HepG2 (cell line): ENCODE measurements at regions not wholly inside any gene's neighbourhood (a gene's known extent, or its start where the extent isn't known, plus 50 kb on each side); places are given as distances from the start of the nearest gene placed in this dataset.

Experiments used
- ATAC-seq: fragments of 200-7000 bp; cut with Tn5 transposase; 3 replicates; pipeline ENCODE4 v1.9.1; 2020; ENCODE audit warnings: mild to moderate bottlenecking, moderate library complexity
- BruUV-seq: library from RNA; stranded (reverse); fragments of 400-500 nt; replicated peaks from 2 replicates; lab custom pipeline; 2021; lab: Mats Ljungman, UMichigan
- CTCF ChIA-PET: fragments of 300-600 bp; formaldehyde crosslinking; extraction: SDS; loops from one replicate; lab custom pipeline; 2021; ENCODE audit warnings: low total read pairs, inconsistent platforms, low intra/inter-chr PET ratio; lab: Yijun Ruan, JAX
- POLR2A ChIA-PET: fragments of 350-600 bp; sonication (Branson Sonifier 250); formaldehyde crosslinking; loops from one replicate; lab custom pipeline; 2020; ENCODE audit warnings: antibody characterized with exemption, inconsistent platforms; lab: Yijun Ruan, JAX
- DNase-seq: peaks from one replicate; pipeline ENCODE4 v3.0.0-alpha.2; 2015; ENCODE audit warnings: low spot score
- FAIRE-seq: peaks from 3 replicates; lab custom pipeline; 2011; peaks lifted over from hg19 to GRCh38; lab: Jason Lieb, UNC
- H2AFZ ChIP-seq: one replicate; pipeline ENCODE4 v1.6.1; 2011; ENCODE audit warnings: low read length, inconsistent platforms
- H3K27ac ChIP-seq: fragments of 300-600 bp; 3 replicates; pipeline ENCODE4 v1.8.0; 2011; ENCODE audit warnings: mixed run types, mild to moderate bottlenecking, mixed read lengths, low read length, inconsistent platforms; ENCODE audit not compliant: insufficient read depth; ENCODE audit errors: extremely low read length
- H3K27me3 ChIP-seq, 2 experiments: fragments of 200-600 bp in 1 of 2; 2 replicates in 1 of 2; 3 replicates in 1 of 2; pipeline versions ENCODE4 v1.6.0 to v1.8.0; 2011; ENCODE audit warnings: low read length in 2 of 2, mild to moderate bottlenecking in 2 of 2, moderate library complexity in 2 of 2, inconsistent platforms in 1 of 2; ENCODE audit not compliant: insufficient read depth in 2 of 2, control insufficient read depth in 1 of 2
- H3K36me3 ChIP-seq, 2 experiments: fragments of 200-600 bp in 1 of 2; replicated peaks in 1 of 2; 2 replicates in 1 of 2; 3 replicates in 1 of 2; pipeline versions ENCODE4 v1.5.1 to v1.8.0; 2011; ENCODE audit warnings: low read length in 2 of 2, inconsistent platforms in 1 of 2; ENCODE audit not compliant: insufficient read depth in 2 of 2, control insufficient read depth in 1 of 2
- H3K4me1 ChIP-seq: 2 replicates; pipeline ENCODE4 v1.5.1; 2012; ENCODE audit warnings: low read length, inconsistent platforms; ENCODE audit not compliant: insufficient read depth
- H3K4me2 ChIP-seq: 2 replicates; pipeline ENCODE4 v1.6.0; 2011; ENCODE audit warnings: low read depth, low read length, inconsistent platforms
- H3K4me3 ChIP-seq, 3 experiments: fragments of 200-600 bp in 1 of 3; sonication (generic), shearing (Covaris generic) in 1 of 3; replicated peaks in 1 of 3; 2 replicates each; pipeline ENCODE4 v1.5.1; 2011 to 2016; ENCODE audit warnings: low read length in 3 of 3, inconsistent platforms in 2 of 3, low read depth in 2 of 3, mild to moderate bottlenecking in 2 of 3, control low read depth in 1 of 3, mixed read lengths in 1 of 3; ENCODE audit not compliant: insufficient read depth in 1 of 3
- H3K79me2 ChIP-seq: one replicate; pipeline ENCODE4 v1.6.1; 2011; ENCODE audit warnings: low read length, inconsistent platforms; ENCODE audit not compliant: insufficient read depth
- H3K9ac ChIP-seq: 2 replicates; pipeline ENCODE4 v1.6.0; 2011; ENCODE audit warnings: mild to moderate bottlenecking, low read depth, low read length, inconsistent platforms; ENCODE audit not compliant: insufficient read depth
- H3K9me3 ChIP-seq: 2 replicates; pipeline ENCODE4 v1.5.1; 2012; ENCODE audit warnings: mild to moderate bottlenecking, low read length
- H4K20me1 ChIP-seq: 2 replicates; pipeline ENCODE4 v1.6.0; 2011; ENCODE audit warnings: inconsistent platforms, mild to moderate bottlenecking, low read length, moderate library complexity; ENCODE audit not compliant: insufficient read depth
- NFE2L2 ChIP-seq: fragments of 150-350 bp; IDR thresholded peaks from 2 replicates; pipeline ENCODE4 v1.6.1; 2014; ENCODE audit warnings: low read length
- POGZ ChIP-seq: sonication (generic); formaldehyde crosslinking; IDR thresholded peaks from 2 replicates; pipeline ENCODE4 v1.4.0; 2020; ENCODE audit warnings: mild to moderate bottlenecking, missing genetic modification reagents
- WGBS: methylation state at CpG from one replicate; pipeline ENCODE4 v1.1.6; 2017; ENCODE audit warnings: low lambda C conversion rate; 5-methylcytosine and 5-hydroxymethylcytosine counted together
- in situ Hi-C: cut with HindIII; loops from 2 replicates; pipeline ENCODE4 v1.10.0; 2017; ENCODE audit warnings: low pct_unique_long_range_greater_than_20kb; ENCODE audit not compliant: extremely low pct_ligation_motif_present
- intact Hi-C: fragments of 100-400 bp; cut with micrococcal nuclease; formaldehyde crosslinking; loops from one replicate; pipeline ENCODE4 v1.10.0; 2022; ENCODE audit not compliant: unreplicated experiment
- TF ChIP-seq, protein P1 (sequence below): sonication (generic); formaldehyde crosslinking; IDR thresholded peaks from 2 replicates; pipeline ENCODE4 v1.5.0; 2020; ENCODE audit warnings: mild to moderate bottlenecking, missing genetic modification reagents, borderline replicate concordance

DNA sequence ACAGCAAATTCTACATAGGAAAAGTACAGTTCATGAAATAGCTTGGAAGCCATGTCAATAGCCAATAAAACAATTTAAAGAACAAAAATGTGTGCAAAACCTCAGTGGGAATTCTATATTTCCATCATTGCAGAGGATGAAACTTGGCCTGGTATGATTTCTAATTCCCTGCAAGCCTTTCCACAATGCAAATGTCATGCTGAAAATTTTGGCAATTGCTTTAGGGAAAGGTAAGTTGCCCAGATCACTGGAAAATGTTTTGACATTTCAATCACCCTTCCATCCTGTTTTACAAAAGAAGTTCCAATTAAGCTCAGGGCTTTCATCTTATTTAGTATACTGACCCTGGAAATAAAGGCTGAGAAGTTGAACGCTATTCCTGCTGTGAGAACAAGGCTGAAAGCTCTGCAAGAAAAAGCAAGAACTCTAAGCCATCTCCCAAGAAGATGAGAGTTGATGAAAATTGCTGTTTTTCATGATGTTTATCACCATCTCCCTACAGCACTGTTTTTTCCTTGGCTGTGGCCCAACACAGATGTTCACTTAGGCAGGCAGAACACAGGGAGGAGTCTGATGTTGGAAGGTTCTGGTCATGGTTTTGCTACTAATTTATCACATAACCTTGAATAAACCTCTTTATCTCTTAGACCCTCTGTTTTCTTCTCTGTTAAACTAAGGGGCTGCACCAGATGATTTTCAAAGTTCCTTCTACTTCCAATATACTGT is 263.7 kb downstream of the KCTD12 start:
- H3K9me3 ChIP-seq, result no peaks in the 10 kb centered on the region
- H3K9ac ChIP-seq, result no peak overlapping the region
- BruUV-seq, result no TSS peak
- no peaks in the 10 kb centered on the region for H4K20me1 ChIP-seq
- 0% methylated on average over 1 of the region's 1 CpG for WGBS
- H3K27me3 ChIP-seq, result no peaks in the 10 kb centered on the region
- TF ChIP-seq, protein P1, sequence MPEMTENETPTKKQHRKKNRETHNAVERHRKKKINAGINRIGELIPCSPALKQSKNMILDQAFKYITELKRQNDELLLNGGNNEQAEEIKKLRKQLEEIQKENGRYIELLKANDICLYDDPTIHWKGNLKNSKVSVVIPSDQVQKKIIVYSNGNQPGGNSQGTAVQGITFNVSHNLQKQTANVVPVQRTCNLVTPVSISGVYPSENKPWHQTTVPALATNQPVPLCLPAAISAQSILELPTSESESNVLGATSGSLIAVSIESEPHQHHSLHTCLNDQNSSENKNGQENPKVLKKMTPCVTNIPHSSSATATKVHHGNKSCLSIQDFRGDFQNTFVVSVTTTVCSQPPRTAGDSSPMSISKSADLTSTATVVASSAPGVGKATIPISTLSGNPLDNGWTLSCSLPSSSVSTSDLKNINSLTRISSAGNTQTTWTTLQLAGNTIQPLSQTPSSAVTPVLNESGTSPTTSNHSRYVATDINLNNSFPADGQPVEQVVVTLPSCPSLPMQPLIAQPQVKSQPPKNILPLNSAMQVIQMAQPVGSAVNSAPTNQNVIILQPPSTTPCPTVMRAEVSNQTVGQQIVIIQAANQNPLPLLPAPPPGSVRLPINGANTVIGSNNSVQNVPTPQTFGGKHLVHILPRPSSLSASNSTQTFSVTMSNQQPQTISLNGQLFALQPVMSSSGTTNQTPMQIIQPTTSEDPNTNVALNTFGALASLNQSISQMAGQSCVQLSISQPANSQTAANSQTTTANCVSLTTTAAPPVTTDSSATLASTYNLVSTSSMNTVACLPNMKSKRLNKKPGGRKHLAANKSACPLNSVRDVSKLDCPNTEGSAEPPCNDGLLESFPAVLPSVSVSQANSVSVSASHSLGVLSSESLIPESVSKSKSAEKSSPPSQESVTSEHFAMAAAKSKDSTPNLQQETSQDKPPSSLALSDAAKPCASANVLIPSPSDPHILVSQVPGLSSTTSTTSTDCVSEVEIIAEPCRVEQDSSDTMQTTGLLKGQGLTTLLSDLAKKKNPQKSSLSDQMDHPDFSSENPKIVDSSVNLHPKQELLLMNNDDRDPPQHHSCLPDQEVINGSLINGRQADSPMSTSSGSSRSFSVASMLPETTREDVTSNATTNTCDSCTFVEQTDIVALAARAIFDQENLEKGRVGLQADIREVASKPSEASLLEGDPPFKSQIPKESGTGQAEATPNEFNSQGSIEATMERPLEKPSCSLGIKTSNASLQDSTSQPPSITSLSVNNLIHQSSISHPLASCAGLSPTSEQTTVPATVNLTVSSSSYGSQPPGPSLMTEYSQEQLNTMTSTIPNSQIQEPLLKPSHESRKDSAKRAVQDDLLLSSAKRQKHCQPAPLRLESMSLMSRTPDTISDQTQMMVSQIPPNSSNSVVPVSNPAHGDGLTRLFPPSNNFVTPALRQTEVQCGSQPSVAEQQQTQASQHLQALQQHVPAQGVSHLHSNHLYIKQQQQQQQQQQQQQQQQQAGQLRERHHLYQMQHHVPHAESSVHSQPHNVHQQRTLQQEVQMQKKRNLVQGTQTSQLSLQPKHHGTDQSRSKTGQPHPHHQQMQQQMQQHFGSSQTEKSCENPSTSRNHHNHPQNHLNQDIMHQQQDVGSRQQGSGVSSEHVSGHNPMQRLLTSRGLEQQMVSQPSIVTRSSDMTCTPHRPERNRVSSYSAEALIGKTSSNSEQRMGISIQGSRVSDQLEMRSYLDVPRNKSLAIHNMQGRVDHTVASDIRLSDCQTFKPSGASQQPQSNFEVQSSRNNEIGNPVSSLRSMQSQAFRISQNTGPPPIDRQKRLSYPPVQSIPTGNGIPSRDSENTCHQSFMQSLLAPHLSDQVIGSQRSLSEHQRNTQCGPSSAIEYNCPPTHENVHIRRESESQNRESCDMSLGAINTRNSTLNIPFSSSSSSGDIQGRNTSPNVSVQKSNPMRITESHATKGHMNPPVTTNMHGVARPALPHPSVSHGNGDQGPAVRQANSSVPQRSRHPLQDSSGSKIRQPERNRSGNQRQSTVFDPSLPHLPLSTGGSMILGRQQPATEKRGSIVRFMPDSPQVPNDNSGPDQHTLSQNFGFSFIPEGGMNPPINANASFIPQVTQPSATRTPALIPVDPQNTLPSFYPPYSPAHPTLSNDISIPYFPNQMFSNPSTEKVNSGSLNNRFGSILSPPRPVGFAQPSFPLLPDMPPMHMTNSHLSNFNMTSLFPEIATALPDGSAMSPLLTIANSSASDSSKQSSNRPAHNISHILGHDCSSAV (CRISPR knock-in tag), result no peak
- no peak for TF ChIP-seq POGZ (CRISPR knock-in tag)
- TF ChIP-seq NFE2L2, result no peak
- TF ChIP-seq, all 625 proteins: peak for 0
- Histone ChIP-seq H2AFZ (no peak overlapping the region), H3K4me1 (no peaks in the 10 kb centered on the region), H3K4me3 (no peak overlapping the region), H3K36me3 (no peaks in the 10 kb centered on the region), H3K4me2 (no peak overlapping the region), H3K27ac (no peak overlapping the region), H3K79me2 (no peaks in the 10 kb centered on the region)
- ATAC-seq, result no peak
- DNase-seq, result no peak
- CTCF ChIA-PET, result no interaction called here
- FAIRE-seq, result no peak
- POLR2A ChIA-PET, result no interaction called here
- intact Hi-C loops, result no loop called here
- in situ Hi-C loops, result no loop called here
